ENCODE measurements at regions not wholly inside any gene's neighbourhood (a gene's known extent, or its start where the extent isn't known, plus 50 kb on each side); places are given as distances from the start of the nearest gene placed in this dataset.
"Not testable (repeated sequence)": the region's sequence is repeated elsewhere in the genome, so short reads cannot be mapped to it uniquely, and the experiment has no call there.

- Histone ChIP-seq H3K36me3 (ENCODE audit: insufficient read depth, low read length, poor library complexity, severe bottlenecking) (no peaks in the 10 kb centered on the region), H3K4me1 (ENCODE audit: insufficient read depth, low read length, poor library complexity, severe bottlenecking) (no peaks in the 10 kb centered on the region), H3K27me3 (replicated peaks; ENCODE audit: insufficient read depth, low read depth, low read length, poor library complexity) (no peaks in the 10 kb centered on the region), H3K9me3 (ENCODE audit: low read depth, low read length, poor library complexity, severe bottlenecking) (no peaks in the 10 kb centered on the region), H3K4me3 (ENCODE audit: low read depth, low read length, poor library complexity, severe bottlenecking) (no peak overlapping the region), H3K27ac (ENCODE audit: low read depth, low read length, poor library complexity, severe bottlenecking) (no peak overlapping the region)
- TF ChIP-seq, protein P1, sequence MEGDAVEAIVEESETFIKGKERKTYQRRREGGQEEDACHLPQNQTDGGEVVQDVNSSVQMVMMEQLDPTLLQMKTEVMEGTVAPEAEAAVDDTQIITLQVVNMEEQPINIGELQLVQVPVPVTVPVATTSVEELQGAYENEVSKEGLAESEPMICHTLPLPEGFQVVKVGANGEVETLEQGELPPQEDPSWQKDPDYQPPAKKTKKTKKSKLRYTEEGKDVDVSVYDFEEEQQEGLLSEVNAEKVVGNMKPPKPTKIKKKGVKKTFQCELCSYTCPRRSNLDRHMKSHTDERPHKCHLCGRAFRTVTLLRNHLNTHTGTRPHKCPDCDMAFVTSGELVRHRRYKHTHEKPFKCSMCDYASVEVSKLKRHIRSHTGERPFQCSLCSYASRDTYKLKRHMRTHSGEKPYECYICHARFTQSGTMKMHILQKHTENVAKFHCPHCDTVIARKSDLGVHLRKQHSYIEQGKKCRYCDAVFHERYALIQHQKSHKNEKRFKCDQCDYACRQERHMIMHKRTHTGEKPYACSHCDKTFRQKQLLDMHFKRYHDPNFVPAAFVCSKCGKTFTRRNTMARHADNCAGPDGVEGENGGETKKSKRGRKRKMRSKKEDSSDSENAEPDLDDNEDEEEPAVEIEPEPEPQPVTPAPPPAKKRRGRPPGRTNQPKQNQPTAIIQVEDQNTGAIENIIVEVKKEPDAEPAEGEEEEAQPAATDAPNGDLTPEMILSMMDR (conservative IDR thresholded peaks at IDR 0.05; ENCODE audit: low read depth, low read length), result no peak
- TF ChIP-seq EZH2 (IDR thresholded peaks at IDR 0.05; ENCODE audit: borderline replicate concordance, low read depth, low read length, poor library complexity, severe bottlenecking), result no peak
- no peak for DNase-seq (ENCODE audit: low spot score)
- CTCF ChIA-PET, result no interaction called here
- no TSS peak for BruUV-seq (replicated peaks)
- POLR2A ChIA-PET (ENCODE audit: low non-redundant PET), result no interaction called here
- intact Hi-C loops (cut with micrococcal nuclease; ENCODE audit: unreplicated experiment), result no loop called here
These were observed 143.3 kb upstream of the SLC38A2 start for GRCh38 chr12:46515829-46516228.

- no peaks in the 10 kb centered on the region for H3K36me3 ChIP-seq (ENCODE audit: insufficient read depth, low read length, poor library complexity, severe bottlenecking)
- intact Hi-C loops (cut with micrococcal nuclease; ENCODE audit: unreplicated experiment), result no loop called here
- CTCF ChIA-PET, result no interaction called here
- no peak overlapping the region for H3K4me3 ChIP-seq (ENCODE audit: low read depth, low read length, poor library complexity, severe bottlenecking)
- no TSS peak for BruUV-seq (replicated peaks)
- H3K4me1 ChIP-seq (ENCODE audit: insufficient read depth, low read length, poor library complexity, severe bottlenecking), result no peaks in the 10 kb centered on the region
- H3K9me3 ChIP-seq (ENCODE audit: low read depth, low read length, poor library complexity, severe bottlenecking), result peaks cover 8% of the 10 kb centered on the region
- no peak for TF ChIP-seq EZH2 (IDR thresholded peaks at IDR 0.05; ENCODE audit: borderline replicate concordance, low read depth, low read length, poor library complexity, severe bottlenecking)
- TF ChIP-seq, protein P1 (conservative IDR thresholded peaks at IDR 0.05; ENCODE audit: low read depth, low read length), result no peak
- DNase-seq (ENCODE audit: low spot score), result no peak
- H3K27me3 ChIP-seq (replicated peaks; ENCODE audit: insufficient read depth, low read depth, low read length, poor library complexity), result no peaks in the 10 kb centered on the region
- no peak overlapping the region for H3K27ac ChIP-seq (ENCODE audit: low read depth, low read length, poor library complexity, severe bottlenecking)
- POLR2A ChIA-PET (ENCODE audit: low non-redundant PET), result no interaction called here
These were observed 142.3 kb upstream of the SLC38A2 start for GRCh38 chr12:46514886-46515285.

GRCh38 chr12:46510257-46510656, 137.7 kb upstream of the SLC38A2 start:
- peaks cover 21% of the 10 kb centered on the region for H3K9me3 ChIP-seq (ENCODE audit: low read depth, low read length, poor library complexity, severe bottlenecking)
- H3K27ac ChIP-seq (ENCODE audit: low read depth, low read length, poor library complexity, severe bottlenecking); H3K36me3 ChIP-seq (ENCODE audit: insufficient read depth, low read length, poor library complexity, severe bottlenecking); BruUV-seq (replicated peaks); DNase-seq (ENCODE audit: low spot score); H3K4me3 ChIP-seq (ENCODE audit: low read depth, low read length, poor library complexity, severe bottlenecking); H3K4me1 ChIP-seq (ENCODE audit: insufficient read depth, low read length, poor library complexity, severe bottlenecking); CTCF ChIA-PET; intact Hi-C loops (cut with micrococcal nuclease; ENCODE audit: unreplicated experiment); POLR2A ChIA-PET (ENCODE audit: low non-redundant PET); H3K27me3 ChIP-seq (replicated peaks; ENCODE audit: insufficient read depth, low read depth, low read length, poor library complexity): not testable (repeated sequence)

DNA sequence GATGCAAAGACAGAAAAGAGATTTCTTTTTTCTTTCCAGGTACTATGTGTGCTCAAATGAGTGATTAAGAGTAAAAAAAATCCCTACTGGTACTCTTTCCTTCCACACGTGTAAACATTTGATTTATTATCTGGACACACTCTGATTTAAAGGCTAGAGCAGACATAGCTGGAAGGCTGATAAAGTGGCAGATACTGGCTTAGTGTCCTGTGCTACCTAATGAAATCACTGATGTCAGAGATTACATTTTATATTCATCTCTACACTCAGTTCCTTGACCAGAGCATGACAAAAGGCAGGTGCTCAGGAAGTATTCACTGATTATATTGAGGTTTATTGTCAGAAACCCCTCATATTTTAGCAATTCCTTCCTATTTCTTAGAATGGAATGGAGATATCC, 136.6 kb upstream of the SLC38A2 start:
- TF ChIP-seq, protein P1 (conservative IDR thresholded peaks at IDR 0.05; ENCODE audit: low read depth, low read length), result no peak
- no peak for TF ChIP-seq EZH2 (IDR thresholded peaks at IDR 0.05; ENCODE audit: borderline replicate concordance, low read depth, low read length, poor library complexity, severe bottlenecking)
- POLR2A ChIA-PET (ENCODE audit: low non-redundant PET), result no interaction called here
- Histone ChIP-seq H3K9me3 (ENCODE audit: low read depth, low read length, poor library complexity, severe bottlenecking) (peaks cover 21% of the 10 kb centered on the region), H3K27me3 (replicated peaks; ENCODE audit: insufficient read depth, low read depth, low read length, poor library complexity) (no peaks in the 10 kb centered on the region), H3K27ac (ENCODE audit: low read depth, low read length, poor library complexity, severe bottlenecking) (no peak overlapping the region), H3K4me3 (ENCODE audit: low read depth, low read length, poor library complexity, severe bottlenecking) (no peak overlapping the region), H3K4me1 (ENCODE audit: insufficient read depth, low read length, poor library complexity, severe bottlenecking) (no peaks in the 10 kb centered on the region), H3K36me3 (ENCODE audit: insufficient read depth, low read length, poor library complexity, severe bottlenecking) (no peaks in the 10 kb centered on the region)
- CTCF ChIA-PET, result no interaction called here
- DNase-seq (ENCODE audit: low spot score), result no peak
- no TSS peak for BruUV-seq (replicated peaks)
- intact Hi-C loops (cut with micrococcal nuclease; ENCODE audit: unreplicated experiment), result no loop called here
